ENCODE measurements at regions not wholly inside any gene's neighbourhood (a gene's known extent, or its start where the extent isn't known, plus 50 kb on each side); places are given as distances from the start of the nearest gene placed in this dataset.
"Not testable (repeated sequence)": the region's sequence is repeated elsewhere in the genome, so short reads cannot be mapped to it uniquely, and the experiment has no call there.

DNA sequence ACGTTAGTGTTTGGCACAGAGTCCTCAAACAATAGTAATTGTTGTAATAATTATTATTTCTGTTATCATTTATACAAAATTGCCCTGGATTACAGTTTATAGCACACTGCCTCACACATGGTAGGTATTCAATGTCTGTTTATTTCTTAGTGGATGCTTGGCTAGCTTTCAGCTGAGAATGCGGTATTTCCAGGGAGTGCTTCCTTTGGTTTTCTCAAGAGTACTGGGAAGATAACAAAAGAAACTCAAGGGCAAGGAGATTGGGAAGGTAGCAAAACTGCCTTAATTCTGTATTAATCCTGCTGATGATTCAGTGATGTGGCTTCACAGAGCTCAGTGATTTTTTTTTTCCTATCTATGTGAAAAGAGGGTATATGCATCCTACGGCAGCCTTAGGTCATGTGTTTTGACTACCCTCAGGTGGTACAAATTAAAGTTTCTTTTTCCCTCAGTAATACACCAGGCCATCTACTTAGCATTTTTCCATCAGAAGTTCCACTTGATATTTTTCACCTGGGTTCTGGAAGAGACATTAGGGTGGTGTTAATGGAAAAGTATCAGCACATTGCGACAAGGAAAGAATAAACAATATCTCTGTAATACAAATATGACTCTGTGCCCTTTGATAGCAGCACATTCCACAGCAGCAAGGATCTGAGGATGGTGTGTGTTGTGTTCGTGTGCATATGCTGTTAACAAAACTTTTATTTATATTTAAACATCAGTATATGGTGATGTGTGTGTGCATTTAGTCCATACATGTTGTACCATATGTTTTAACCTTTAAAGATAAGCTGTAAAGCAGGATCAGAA, 124.3 kb upstream of the RASGEF1B start:
- DNase-seq (ENCODE audit: low spot score): no peak

DNA sequence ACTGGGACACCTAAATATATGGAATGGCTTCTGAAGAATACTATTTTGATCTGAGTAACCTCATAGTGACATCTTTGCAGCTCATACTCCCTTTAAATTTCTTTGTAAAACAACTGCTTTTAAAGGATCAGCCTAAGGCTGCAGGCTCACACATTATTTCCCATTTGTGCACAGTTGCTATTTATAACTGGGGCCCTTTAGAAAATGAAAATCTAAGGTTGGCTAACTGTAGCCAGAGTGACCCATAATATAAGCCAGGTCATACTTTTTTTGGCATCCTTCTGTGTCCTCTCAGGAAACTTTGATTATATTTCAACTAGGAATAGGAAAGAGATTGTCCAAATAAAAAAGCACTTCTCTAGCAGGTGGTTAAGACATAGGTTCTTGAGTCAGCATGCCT, 123.6 kb upstream of the RASGEF1B start:
- DNase-seq (ENCODE audit: low spot score): no peak

DNA sequence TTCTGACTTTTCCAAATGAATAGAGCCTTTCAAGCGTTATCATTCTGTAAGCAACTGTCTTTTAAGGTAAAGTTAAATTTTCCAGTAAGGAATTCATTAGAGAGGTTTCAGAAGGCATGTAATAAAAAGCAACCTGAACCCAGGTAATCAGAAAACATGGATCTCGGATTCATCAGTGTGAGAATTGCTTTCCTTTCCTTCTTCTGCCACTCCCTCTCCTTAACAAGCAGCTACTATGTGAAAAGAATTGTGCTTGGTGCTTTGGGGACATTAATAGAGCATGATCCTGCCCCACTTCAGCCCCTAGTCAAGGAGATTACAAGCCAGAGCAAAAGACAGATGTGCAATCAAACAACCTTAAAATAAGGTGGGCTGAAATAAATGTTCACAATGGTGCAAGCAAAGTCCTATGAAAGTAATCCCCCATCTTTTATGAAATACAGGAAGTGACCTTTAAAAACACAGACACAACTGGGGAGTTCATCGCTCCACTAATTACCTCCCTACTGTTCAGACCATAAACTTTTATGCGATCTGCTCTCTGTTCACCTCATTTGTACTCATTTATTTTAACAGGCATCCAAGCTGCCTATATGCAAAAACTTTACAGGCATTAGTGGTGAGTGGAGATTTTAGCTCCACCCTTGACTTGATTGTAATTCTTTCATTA, 122.9 kb upstream of the RASGEF1B start:
- no peak for DNase-seq (ENCODE audit: low spot score)

DNA sequence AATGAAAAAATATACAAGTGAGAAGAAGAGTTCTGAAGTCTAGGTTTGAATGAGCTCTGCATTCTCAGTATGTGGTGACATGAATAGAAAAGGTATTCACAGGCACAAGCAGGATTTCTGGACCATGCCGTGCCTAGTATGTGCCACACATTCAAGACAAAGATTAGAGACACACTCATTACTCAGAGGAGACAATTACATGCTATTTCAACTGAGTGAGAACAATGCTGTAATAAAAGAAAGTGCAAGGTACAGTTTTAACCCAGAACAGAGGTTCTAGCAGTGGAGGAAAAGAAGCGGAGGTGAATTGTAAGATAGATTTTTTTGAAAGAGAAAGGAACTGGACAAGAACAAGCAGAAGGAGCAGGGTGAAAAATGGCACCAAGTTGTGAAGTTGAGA, 121.0 kb upstream of the RASGEF1B start:
- DNase-seq (ENCODE audit: low spot score): no peak

DNA sequence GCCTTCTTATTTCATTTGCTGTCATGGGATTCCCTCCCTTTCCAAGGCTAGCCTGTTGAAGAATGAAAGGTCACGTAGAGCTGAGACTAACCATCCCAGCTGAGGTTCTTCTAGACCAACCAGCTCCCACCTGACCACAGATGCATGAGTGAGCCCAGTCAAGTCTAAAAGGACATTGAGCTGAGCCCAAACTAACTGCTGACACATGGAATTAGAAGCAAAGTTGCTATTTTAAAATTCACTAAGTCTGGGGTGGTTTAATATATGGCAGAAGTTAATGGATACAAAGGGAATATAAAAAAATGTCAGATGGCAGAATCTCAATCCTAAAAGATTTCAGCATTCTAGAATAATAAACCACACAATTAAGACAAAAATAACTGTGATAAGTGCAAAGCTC, 118.9 kb upstream of the RASGEF1B start:
- DNase-seq (ENCODE audit: low spot score): no peak

DNA sequence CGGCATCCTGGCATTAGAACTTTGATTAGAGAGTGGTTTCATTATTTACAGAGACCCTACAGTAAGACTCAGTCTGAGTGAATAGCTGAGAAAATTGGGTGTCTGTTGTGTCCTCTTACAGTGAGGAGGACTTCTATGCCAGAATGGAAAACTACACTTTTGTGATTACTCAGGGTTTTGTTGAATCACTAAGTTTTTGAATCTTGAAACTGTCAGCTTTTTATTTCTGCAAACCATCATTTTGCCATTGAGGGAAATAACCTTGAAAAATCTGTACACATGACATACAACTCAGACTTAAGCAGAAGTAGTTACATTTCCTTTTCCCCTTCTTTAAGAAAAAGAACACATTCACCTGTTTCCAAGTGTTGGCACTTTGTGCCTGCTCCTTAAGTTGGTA, 117.6 kb upstream of the RASGEF1B start:
- no peak for DNase-seq (ENCODE audit: low spot score)

DNA sequence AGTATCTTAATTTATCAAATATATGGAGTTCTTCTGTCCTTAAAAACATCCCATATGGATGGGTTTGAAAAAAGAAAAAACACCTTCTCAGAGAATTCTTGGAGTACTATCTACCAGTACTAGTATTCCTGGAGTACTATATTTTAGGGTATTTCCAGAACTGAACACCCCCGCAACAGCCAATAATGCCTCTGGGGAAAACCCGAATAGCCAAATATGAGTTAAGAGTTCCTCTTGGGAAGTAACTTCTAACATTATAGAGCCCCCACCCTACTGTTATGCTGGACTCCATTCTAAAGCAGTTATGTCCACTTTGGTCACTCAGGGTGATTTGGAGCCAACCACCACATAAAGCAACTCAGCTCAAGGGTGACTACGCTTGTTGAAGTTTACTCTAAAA, 115.0 kb upstream of the RASGEF1B start:
- DNase-seq (ENCODE audit: low spot score): no peak

DNA sequence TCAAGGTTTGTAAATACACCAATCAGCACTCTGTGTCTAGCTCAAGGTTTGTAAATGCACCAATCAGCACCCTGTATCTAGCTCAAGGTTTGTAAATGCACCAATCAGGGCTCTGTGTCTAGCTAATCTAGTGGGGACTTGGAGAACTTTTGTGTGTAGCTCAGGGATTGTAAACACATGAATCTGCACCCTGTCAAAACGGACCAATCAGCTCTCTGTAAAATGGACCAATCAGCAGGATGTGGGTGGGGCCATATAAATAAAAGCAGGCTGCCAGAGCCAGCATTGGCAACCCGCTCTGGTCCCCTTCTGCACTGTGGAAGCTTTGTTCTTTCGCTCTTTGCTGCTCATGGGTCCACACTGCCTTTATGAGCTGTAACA, 109.3 kb upstream of the RASGEF1B start:
- DNase-seq (ENCODE audit: low spot score): not testable (repeated sequence)

DNA sequence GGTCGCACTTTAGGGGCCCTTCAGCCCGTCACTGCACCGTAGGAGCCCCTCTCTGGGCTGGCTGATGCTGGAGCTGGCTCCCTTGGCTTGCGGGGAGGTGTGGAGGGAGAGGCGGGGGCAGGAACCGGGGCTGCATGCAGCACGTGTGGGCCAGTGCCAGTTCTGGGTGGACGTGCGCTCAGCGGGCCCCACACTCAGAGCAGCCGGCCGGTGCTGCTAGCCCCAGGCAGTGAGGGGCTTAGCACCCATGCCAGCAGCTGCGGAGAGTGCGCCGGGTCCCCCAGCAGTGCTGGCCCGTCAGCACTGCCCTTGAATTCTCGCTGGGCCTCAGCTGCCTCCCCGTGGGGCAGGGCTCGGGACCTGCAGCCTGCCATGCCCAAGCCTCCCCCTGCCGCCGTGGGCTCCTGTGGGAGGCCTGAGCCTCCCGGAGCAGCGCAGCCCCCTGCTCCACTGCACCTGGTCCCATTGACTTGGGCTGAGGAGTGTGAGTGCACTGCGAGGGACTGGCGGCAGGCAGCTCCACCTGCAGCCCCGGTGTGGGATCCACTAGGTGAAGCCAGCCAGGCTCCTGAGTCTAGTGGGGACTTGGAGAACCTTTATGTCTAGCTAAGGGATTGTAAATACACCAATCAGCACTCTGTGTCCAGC, 108.8 kb upstream of the RASGEF1B start:
- no peak for DNase-seq (ENCODE audit: low spot score)

DNA sequence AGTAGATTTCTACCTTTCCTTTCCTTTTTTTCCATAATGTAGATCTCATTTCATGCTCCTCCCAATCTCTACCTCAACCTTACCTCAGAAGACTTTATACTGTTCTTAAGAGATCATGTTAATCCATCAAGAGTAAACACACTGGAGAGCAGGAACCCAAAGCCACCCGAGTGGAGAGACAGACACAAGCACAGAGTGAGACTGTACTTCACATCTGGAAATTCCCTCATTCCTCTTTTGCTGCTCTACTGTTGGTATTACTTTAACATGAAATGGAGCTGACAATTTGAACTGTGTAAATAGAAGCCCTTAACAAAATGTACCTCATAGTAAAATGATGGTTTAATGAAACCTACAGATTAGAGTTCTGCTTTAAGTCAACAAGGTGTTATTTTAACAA, 105.7 kb upstream of the RASGEF1B start:
- DNase-seq (ENCODE audit: low spot score): no peak

DNA sequence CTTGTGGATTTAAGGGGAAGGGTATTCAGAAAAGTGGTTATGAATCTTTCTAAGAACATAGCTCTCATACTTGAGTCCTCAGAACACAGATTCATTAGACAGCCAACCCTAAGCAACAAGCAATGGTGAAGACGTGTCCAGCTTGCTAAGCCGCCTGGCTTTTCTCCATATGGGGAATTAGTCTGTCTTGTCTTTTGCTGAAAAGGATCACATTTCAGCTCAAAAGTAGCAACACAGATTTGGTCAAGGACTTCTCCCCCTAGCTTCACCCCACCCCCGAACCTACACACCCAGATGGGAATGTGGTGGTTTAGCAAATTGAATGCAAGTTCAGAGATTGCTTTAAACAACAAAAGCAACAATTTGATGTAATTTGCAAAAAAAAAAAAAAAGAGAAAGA, 103.3 kb upstream of the RASGEF1B start:
- DNase-seq (ENCODE audit: low spot score): no peak

DNA sequence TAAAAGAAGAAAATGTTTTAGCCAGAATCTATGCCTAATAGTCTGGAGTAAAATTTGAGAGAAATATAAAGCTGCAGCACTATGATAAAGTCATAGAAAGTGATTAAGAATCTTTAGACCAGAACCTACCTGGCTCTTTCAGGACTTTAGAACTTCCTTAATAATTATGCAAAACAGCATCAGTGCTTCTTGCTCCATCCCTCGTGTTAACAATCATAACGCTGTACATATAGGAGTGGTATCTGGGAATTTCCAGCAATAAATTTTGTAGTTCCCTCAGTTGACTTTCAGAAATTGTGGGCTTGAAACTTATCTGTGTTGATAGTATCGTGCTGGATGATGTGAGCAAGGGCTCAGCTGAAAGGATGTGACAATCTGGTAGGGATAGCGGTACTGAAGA, 102.1 kb upstream of the RASGEF1B start:
- DNase-seq (ENCODE audit: low spot score): no peak

DNA sequence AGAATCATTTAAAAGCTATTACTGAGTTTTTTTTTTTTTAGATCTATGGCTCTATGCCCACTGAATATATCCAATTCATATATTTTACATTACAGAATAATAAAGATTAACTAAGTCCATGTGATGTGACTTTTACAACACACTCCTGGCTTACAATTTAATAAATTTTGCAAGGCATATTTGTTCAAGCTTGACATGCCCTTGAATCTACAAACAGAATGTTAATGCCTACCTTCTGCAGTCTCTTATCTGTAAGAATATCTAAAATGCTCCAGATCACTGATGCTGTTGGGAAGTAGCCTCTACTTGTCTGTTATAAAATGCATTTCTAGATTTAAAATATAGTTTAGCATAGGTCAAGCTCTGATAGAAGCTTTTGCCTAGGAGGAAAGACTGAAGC, 100.7 kb upstream of the RASGEF1B start:
- no peak for DNase-seq (ENCODE audit: low spot score)

DNA sequence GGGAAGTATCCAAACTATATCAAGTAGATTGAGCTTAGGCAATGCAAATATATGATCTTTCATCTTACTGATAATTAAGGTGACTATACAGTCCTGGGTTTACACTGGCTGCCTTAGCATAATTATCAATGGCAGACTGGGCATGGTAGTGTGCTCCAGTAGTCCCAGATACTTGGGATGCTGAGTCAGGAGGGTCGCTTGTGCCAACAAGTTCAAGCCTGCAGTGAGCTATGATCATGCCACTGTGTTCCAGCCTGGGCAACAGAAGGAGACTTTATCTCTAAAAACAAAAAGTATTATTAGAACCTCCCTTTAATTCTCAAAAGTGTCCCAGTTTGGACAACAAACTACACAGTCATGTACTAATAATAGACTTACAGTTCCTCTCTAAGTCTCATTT, 99.4 kb upstream of the RASGEF1B start:
- DNase-seq (ENCODE audit: low spot score): no peak

DNA sequence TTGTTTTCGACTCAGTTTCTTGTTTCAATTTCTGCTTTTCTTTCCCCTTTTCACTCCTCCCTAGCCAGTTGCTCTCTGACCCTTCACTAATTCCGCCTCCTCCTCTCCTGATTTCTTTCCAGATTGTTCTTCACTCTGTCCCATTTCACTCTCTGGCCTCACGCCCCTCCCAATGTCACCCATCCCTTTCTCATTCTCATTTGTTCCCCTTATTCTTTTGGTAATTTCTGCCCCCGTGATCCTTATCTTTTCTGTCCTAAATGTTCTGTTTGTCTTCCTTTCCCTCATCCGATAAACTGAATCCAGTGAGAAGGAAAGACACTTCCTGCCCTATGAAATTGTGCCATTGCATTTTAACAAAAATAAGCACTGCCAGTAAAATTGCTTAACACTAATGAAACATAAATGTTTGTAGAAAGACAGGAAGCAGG, 94.5 kb upstream of the RASGEF1B start:
- no peak for DNase-seq (ENCODE audit: low spot score)

DNA sequence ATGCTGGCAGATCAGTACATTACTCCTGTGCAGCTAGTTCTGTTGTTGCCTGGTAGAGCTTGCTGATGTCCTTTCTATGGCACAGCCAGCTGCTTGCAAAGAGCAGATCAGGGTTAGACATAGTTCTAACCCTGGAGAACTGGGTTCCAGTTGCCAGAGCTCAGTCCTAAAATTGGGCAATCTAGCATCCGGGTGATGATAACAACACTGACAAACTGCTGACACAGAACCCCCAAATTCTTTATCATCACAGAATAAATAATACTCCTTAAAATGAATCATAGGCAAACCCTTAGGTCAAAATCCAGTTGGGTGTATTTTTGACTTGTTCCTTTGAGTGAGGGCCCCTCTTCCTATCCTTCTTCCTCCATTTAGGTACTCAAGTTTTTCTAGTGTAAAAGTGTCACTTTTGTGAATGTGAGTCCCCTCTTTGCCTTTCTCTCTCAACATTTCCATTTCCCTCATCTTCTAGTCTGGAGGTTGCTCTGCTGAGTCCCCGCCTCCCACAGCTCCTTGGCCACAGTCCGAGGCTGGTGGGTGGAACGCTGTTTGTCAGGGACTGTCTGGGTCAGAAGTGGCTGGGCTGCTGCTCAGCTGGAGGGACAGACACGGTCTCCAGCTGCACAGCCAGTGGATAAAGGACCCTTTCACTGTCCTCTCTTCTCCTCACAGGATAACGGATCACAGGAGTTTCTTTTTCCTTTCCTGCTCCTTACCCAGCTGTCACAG, 93.6 kb upstream of the RASGEF1B start:
- no peak for DNase-seq (ENCODE audit: low spot score)

DNA sequence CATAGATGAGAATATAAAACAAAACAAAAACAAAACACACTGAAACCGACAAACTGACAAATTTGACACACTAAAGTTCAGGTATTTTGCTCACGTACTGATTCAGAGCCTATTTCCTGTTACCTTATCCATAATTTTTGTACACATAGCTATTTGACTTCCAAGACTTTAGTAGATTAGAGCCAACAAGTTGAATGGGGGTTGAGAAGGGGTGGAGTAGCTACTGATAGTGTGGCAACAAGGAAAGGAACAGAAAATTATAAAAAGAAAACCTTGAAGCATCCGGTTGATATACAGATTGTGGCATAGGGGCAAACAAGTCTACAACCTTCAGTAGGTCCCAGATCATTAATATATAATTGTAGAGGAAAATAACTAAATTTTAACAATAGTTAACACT, 92.3 kb upstream of the RASGEF1B start:
- DNase-seq (ENCODE audit: low spot score): no peak

DNA sequence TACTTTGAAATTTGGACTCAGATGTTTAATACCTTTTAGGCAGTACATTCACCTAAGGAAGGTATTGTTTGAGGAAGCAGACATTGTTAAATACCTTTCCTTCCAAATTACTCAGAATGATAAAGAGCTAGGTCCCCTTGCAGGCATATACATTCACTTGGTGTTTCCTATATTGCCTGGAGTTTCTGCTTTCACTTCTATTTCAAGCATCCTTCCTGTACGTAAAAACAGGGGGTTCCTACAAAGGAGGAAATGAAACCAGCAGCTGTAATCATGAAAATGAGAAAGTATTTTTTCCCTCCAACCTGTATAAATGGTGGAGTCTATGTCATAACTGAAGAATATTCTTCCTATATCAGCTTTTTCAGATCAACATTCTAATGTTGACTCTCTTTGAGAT, 90.4 kb upstream of the RASGEF1B start:
- no peak for DNase-seq (ENCODE audit: low spot score)

DNA sequence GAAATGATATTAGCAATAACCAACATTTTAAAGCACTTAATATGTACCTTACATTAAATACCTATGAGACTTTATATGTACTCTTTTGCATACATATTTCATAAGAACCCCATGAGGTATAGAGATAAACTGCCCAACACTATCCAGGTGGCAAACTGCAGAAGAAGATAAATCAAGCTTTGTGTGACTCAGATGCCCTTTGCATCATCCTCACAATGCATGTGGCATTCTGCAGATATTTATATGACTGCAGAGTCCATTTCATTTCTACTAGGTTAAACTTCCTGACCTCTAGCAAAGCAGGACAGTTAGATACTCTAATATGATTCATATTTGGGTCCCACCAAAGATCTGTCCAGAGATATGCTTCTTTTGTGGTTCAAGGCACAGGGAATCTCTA, 85.6 kb upstream of the RASGEF1B start:
- DNase-seq (ENCODE audit: low spot score): no peak

DNA sequence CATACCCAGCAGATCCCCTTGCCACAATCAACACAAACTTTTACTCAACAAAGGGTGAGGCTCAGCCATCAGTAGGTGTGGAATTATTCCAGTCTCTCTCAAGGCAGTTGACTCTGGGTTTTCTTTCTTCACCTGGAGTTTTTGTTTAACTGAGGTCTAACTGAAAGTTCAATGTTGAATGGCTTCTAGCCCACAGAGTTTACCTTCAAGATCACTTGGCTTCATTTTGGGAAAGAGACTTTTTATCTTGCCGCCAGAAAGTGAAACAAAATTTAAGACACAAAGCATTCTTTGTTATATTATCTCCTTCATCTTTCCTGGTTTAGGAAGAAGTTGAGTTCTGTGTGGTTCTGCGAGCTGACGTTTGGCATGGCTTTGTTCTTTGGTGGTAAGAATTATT, 83.8 kb upstream of the RASGEF1B start:
- DNase-seq (ENCODE audit: low spot score): no peak

DNA sequence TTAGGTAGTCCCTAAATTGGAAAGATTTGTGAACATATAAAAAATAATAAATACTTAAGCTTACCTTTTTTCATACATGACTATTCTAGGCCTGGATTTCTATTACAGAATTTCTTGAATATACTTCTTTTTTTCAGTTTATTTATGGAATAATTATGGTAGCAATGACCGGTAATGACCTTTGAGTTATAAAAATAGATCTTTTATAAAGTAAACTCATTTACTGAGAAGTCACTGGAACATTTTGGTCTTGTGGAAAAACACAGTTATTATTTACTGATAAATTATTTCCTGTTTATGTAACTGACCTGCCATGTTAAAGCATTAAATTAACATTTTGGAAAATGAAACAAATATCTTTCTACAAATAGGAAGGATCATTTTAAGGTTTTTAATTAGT, 80.4 kb upstream of the RASGEF1B start:
- DNase-seq (ENCODE audit: low spot score): no peak

DNA sequence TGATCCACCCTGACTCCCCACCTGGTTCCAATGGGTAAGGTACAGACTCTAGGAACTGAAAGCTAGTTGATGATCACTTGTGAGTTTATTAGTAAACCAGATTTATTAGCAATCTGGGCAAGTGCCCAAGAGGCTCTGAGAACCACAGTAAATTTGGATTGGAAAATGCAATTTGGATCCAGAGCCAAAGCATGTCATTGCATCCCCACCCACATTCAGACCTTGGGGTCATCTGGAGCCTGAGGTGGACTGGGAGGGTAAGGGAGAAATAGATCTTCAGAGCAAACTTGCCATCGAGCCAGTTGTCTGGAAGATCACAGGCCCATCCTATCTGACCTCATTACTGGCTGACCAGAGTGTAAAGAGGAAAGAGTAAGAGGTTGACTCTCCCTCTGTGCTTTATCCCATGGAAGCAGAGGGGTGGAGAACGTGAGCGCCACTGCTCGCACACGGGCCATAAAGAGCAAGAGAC, 78.7 kb upstream of the RASGEF1B start:
- DNase-seq (ENCODE audit: low spot score): no peak

DNA sequence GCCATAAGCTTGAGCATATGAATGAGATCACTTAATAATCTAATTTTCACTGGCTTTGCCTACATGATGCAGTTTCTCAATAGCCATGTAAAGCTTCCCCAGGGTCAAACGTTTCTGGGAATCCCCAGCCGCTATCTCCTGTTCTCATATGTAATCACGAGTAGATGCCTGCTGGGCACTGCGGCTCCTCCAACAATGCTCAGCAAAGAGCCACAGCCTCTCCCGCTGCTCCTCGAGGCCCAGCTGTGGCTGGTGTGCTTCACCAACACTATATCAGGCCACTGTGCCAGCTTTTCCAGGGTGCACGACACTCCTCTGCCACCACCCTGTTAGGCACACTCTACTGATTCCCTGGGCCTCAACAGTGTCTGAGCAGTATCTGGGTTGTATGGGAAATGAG, 78.3 kb upstream of the RASGEF1B start:
- no peak for DNase-seq (ENCODE audit: low spot score)

Data from hepatic stellate cell (primary cell).